Bone marrow (tissue), 2 donors: ENCODE measurements at regions not wholly inside any gene's neighbourhood (a gene's known extent, or its start where the extent isn't known, plus 50 kb on each side); places are given as distances from the start of the nearest gene placed in this dataset.
"Not testable (repeated sequence)": the region's sequence is repeated elsewhere in the genome, so short reads cannot be mapped to it uniquely, and the experiment has no call there.

Experiments used
- DNase-seq, 2 donors: peaks; one replicate each; lab custom pipeline; 2025; lab: John Stamatoyannopoulos, UW

GRCh38 chr2:84048964-84049363, 410.1 kb downstream of the SUCLG1 start:
- no peak for DNase-seq

- no peak for DNase-seq
These were observed 417.6 kb downstream of the SUCLG1 start for GRCh38 chr2:84041506-84041905.

GRCh38 chr2:84040281-84040680, 418.8 kb downstream of the SUCLG1 start:
- DNase-seq = no peak

- no peak for DNase-seq
These were observed 420.2 kb downstream of the SUCLG1 start for GRCh38 chr2:84038866-84039265.

- DNase-seq = no peak
These were observed 425.6 kb downstream of the SUCLG1 start for GRCh38 chr2:84033347-84033974.

GRCh38 chr2:84031312-84032050, 427.6 kb downstream of the SUCLG1 start:
- DNase-seq = no peak

GRCh38 chr2:84029903-84030575, 429.0 kb downstream of the SUCLG1 start:
- no peak for DNase-seq

GRCh38 chr2:84026818-84027217, 432.3 kb downstream of the SUCLG1 start:
- DNase-seq = no peak

GRCh38 chr2:84022810-84023431, 436.2 kb downstream of the SUCLG1 start:
- DNase-seq = no peak

- no peak for DNase-seq
These were observed 442.1 kb downstream of the SUCLG1 start for GRCh38 chr2:84017010-84017409.

- DNase-seq = no peak
These were observed 442.9 kb downstream of the SUCLG1 start for GRCh38 chr2:84016183-84016582.

- no peak for DNase-seq
These were observed 461.2 kb downstream of the SUCLG1 start for GRCh38 chr2:83997889-83998288.

GRCh38 chr2:83994633-83995179, 464.4 kb downstream of the SUCLG1 start:
- DNase-seq = no peak

GRCh38 chr2:83993873-83994632, 465.0 kb downstream of the SUCLG1 start:
- no peak for DNase-seq

GRCh38 chr2:83991992-83992391, 467.1 kb downstream of the SUCLG1 start:
- DNase-seq = no peak

GRCh38 chr2:83990636-83991035, 468.4 kb downstream of the SUCLG1 start:
- DNase-seq = no peak

GRCh38 chr2:83976628-83977027, 482.5 kb downstream of the SUCLG1 start:
- DNase-seq = not testable (repeated sequence)

- DNase-seq = no peak
These were observed 487.0 kb downstream of the SUCLG1 start for GRCh38 chr2:83972128-83972527.

- no peak for DNase-seq
These were observed 487.5 kb downstream of the SUCLG1 start for GRCh38 chr2:83971547-83971946.

- DNase-seq = no peak
These were observed 488.7 kb downstream of the SUCLG1 start for GRCh38 chr2:83970217-83970929.

- DNase-seq = no peak
These were observed 490.0 kb downstream of the SUCLG1 start for GRCh38 chr2:83969085-83969484.
